CD4-positive, alpha-beta T cell treated with Interleukin-6 at 100 ng/mL for 8 hours (primary cell): ENCODE measurements at regions not wholly inside any gene's neighbourhood (a gene's known extent, or its start where the extent isn't known, plus 50 kb on each side); places are given as distances from the start of the nearest gene placed in this dataset.
"Not testable (repeated sequence)": the region's sequence is repeated elsewhere in the genome, so short reads cannot be mapped to it uniquely, and the experiment has no call there.

Source experiments
- DNase-seq: peaks from one replicate; pipeline ENCODE4 v3.0.0-alpha.2; 2020; ENCODE audit warnings: mixed read lengths, low spot score

GRCh38 chr7:94314413-94315410 lies 80.0 kb upstream of the COL1A2 start:
- no peak for DNase-seq

GRCh38 chr7:94321138-94321537 lies 73.6 kb upstream of the COL1A2 start:
- not testable (repeated sequence) for DNase-seq

- DNase-seq, result no peak
Measured at GRCh38 chr7:94323844-94324243, 70.9 kb upstream of the COL1A2 start.

- no peak for DNase-seq
Measured at GRCh38 chr7:94324380-94325121, 70.1 kb upstream of the COL1A2 start.

GRCh38 chr7:94325122-94325475 lies 69.6 kb upstream of the COL1A2 start:
- no peak for DNase-seq

- no peak for DNase-seq
Measured at GRCh38 chr7:94330269-94331020, 64.2 kb upstream of the COL1A2 start.

- no peak for DNase-seq
Measured at GRCh38 chr7:94332571-94332970, 62.1 kb upstream of the COL1A2 start.

GRCh38 chr7:94333810-94334209 lies 60.9 kb upstream of the COL1A2 start:
- no peak for DNase-seq

- DNase-seq, result no peak
Measured at GRCh38 chr7:94335586-94335985, 59.1 kb upstream of the COL1A2 start.

- no peak for DNase-seq
Measured at GRCh38 chr7:94336009-94336408, 58.7 kb upstream of the COL1A2 start.

- no peak for DNase-seq
Measured at GRCh38 chr7:94338921-94339371, 55.7 kb upstream of the COL1A2 start.

GRCh38 chr7:94344826-94345225 lies 49.9 kb upstream of the COL1A2 start:
- no peak for DNase-seq
